ENCODE measurements at regions not wholly inside any gene's neighbourhood (a gene's known extent, or its start where the extent isn't known, plus 50 kb on each side); places are given as distances from the start of the nearest gene placed in this dataset.
A peak's percentile ranks its signal among the peaks of the same experiment; 100 is the strongest.

- peak; percentile 62 for DNase-seq
Measured at GRCh38 chr3:193780810-193781478, 187.9 kb downstream of the OPA1 start.

- DNase-seq = no peak
Measured at GRCh38 chr3:193782276-193782647, 189.3 kb downstream of the OPA1 start.

GRCh38 chr3:193782747-193783146 lies 189.7 kb downstream of the OPA1 start:
- DNase-seq = no peak

- DNase-seq = no peak
Measured at GRCh38 chr3:193783166-193783896, 190.3 kb downstream of the OPA1 start.

GRCh38 chr3:193784822-193785221 lies 191.8 kb downstream of the OPA1 start:
- no peak for DNase-seq

- DNase-seq = no peak
Measured at GRCh38 chr3:193787496-193787870, 194.5 kb downstream of the OPA1 start.

GRCh38 chr3:193788189-193788991 lies 195.4 kb downstream of the OPA1 start:
- DNase-seq = no peak

GRCh38 chr3:193789455-193789854 lies 196.4 kb downstream of the OPA1 start:
- no peak for DNase-seq

- DNase-seq = no peak
Measured at GRCh38 chr3:193790086-193790990, 197.3 kb downstream of the OPA1 start.

- no peak for DNase-seq
Measured at GRCh38 chr3:193791041-193792032, 198.3 kb downstream of the OPA1 start.

GRCh38 chr3:193793123-193793522 lies 200.1 kb downstream of the OPA1 start:
- no peak for DNase-seq

GRCh38 chr3:193794002-193794881 lies 201.2 kb downstream of the OPA1 start:
- DNase-seq = no peak

GRCh38 chr3:193795062-193795690 lies 202.2 kb downstream of the OPA1 start:
- DNase-seq = no peak

GRCh38 chr3:193796089-193796488 lies 203.1 kb downstream of the OPA1 start:
- no peak for DNase-seq

GRCh38 chr3:193797566-193797965 lies 204.6 kb downstream of the OPA1 start:
- DNase-seq = no peak

- DNase-seq = no peak
Measured at GRCh38 chr3:193798051-193798450, 205.0 kb downstream of the OPA1 start.

GRCh38 chr3:193800138-193801043 lies 207.4 kb downstream of the OPA1 start:
- DNase-seq = peak; percentile 45

- DNase-seq = no peak
Measured at GRCh38 chr3:193801097-193801496, 208.1 kb downstream of the OPA1 start.

GRCh38 chr3:193803288-193803687 lies 210.3 kb downstream of the OPA1 start:
- DNase-seq = no peak
